IMR-90 (cell line): ENCODE measurements at regions not wholly inside any gene's neighbourhood (a gene's known extent, or its start where the extent isn't known, plus 50 kb on each side); places are given as distances from the start of the nearest gene placed in this dataset.
A peak's percentile ranks its signal among the peaks of the same experiment; 100 is the strongest.

ENCODE experiments used
- ATAC-seq: fragments of 200-7000 bp; cut with Tn5 transposase; 2 replicates; pipeline ENCODE4 v1.9.1; 2020; ENCODE audit warnings: low read depth, mild to moderate bottlenecking, moderate library complexity
- BruUV-seq: library from RNA; stranded (reverse); fragments of 400-500 nt; replicated peaks from 2 replicates; lab custom pipeline; 2021; lab: Mats Ljungman, UMichigan
- CTCF ChIA-PET: fragments of 300-600 bp; formaldehyde crosslinking; extraction: SDS; loops from one replicate; lab custom pipeline; 2021; ENCODE audit warnings: antibody characterized with exemption; lab: Yijun Ruan, JAX
- POLR2A ChIA-PET: fragments of 300-600 bp; sonication (Branson Sonifier 250); formaldehyde crosslinking; loops from one replicate; lab custom pipeline; 2022; ENCODE audit warnings: antibody characterized with exemption; ENCODE audit not compliant: unreplicated experiment; lab: Charles Lee
- DNase-seq: peaks from one replicate; pipeline ENCODE4 v3.0.0; 2013
- H2AFZ ChIP-seq: replicated peaks from 2 replicates; pipeline ENCODE3; 2013; ENCODE audit warnings: low read length, mild to moderate bottlenecking; ENCODE audit not compliant: poor library complexity
- H2AK5ac ChIP-seq: 2 replicates; pipeline ENCODE4 v1.6.1; 2013; ENCODE audit warnings: low read depth, low read length, inconsistent platforms
- H2AK9ac ChIP-seq: replicated peaks from 2 replicates; pipeline ENCODE3; 2013; ENCODE audit warnings: mild to moderate bottlenecking, low read depth, low read length, moderate library complexity; ENCODE audit not compliant: poor library complexity
- H2BK120ac ChIP-seq: 2 replicates; pipeline ENCODE4 v1.6.1; 2013; ENCODE audit warnings: low read depth, low read length, inconsistent platforms
- H2BK15ac ChIP-seq: 3 replicates; pipeline ENCODE4 v1.6.1; 2013; ENCODE audit warnings: low read depth, low read length, inconsistent platforms
- H2BK20ac ChIP-seq: 2 replicates; pipeline ENCODE4 v1.6.1; 2013; ENCODE audit warnings: low read depth, mild to moderate bottlenecking, inconsistent platforms, low read length, moderate library complexity
- H2BK5ac ChIP-seq: 2 replicates; pipeline ENCODE4 v1.6.1; 2013; ENCODE audit warnings: mild to moderate bottlenecking, low read depth, low read length, inconsistent platforms; ENCODE audit not compliant: poor library complexity, severe bottlenecking
- H3K14ac ChIP-seq: replicated peaks from 2 replicates; pipeline ENCODE4 v1.6.1; 2013; ENCODE audit warnings: low read depth, low read length, inconsistent platforms
- H3K18ac ChIP-seq: 2 replicates; pipeline ENCODE4 v1.6.1; 2013; ENCODE audit warnings: low read depth, low read length, control low read depth
- H3K23ac ChIP-seq: 2 replicates; pipeline ENCODE4 v1.6.1; 2013; ENCODE audit warnings: low read depth, low read length, inconsistent platforms
- H3K27ac ChIP-seq: 2 replicates; pipeline ENCODE4 v1.5.1; 2013; ENCODE audit warnings: mild to moderate bottlenecking, control low read depth, low read length; ENCODE audit not compliant: insufficient read depth
- H3K27me3 ChIP-seq: 2 replicates; pipeline ENCODE4 v1.6.1; 2013; ENCODE audit warnings: low read length; ENCODE audit not compliant: control insufficient read depth, insufficient read depth
- H3K36me3 ChIP-seq: 2 replicates; pipeline ENCODE4 v1.6.1; 2013; ENCODE audit warnings: low read length, mixed read lengths; ENCODE audit not compliant: control insufficient read depth, insufficient read depth
- H3K4ac ChIP-seq: 2 replicates; pipeline ENCODE4 v1.6.1; 2013; ENCODE audit warnings: low read depth, low read length, inconsistent platforms
- H3K4me1 ChIP-seq: 2 replicates; pipeline ENCODE4 v1.6.1; 2013; ENCODE audit warnings: low read length, mixed read lengths; ENCODE audit not compliant: control insufficient read depth, insufficient read depth
- H3K4me2 ChIP-seq: 2 replicates; pipeline ENCODE4 v1.6.1; 2013; ENCODE audit warnings: low read depth, mild to moderate bottlenecking, control low read depth, low read length, moderate library complexity
- H3K4me3 ChIP-seq: 2 replicates; pipeline ENCODE4 v1.5.1; 2013; ENCODE audit warnings: low read depth, mild to moderate bottlenecking, control low read depth, low read length, moderate library complexity; ENCODE audit not compliant: insufficient read depth
- H3K56ac ChIP-seq: 2 replicates; pipeline ENCODE4 v1.6.1; 2013; ENCODE audit warnings: low read length, inconsistent platforms; ENCODE audit not compliant: insufficient read depth; ENCODE audit errors: extremely low read depth
- H3K79me1 ChIP-seq, 2 experiments: 2 replicates each; pipeline ENCODE4 v1.6.1; 2013; ENCODE audit warnings: low read length in 2 of 2, inconsistent platforms in 1 of 2, low read depth in 1 of 2
- H3K9ac ChIP-seq: 2 replicates; pipeline ENCODE4 v1.6.1; 2013; ENCODE audit warnings: low read depth, low read length, control low read depth
- H3K9me1 ChIP-seq: 2 replicates; pipeline ENCODE4 v1.6.1; 2013; ENCODE audit warnings: low read length, inconsistent platforms; ENCODE audit not compliant: insufficient read depth
- H3K9me3 ChIP-seq: 2 replicates; pipeline ENCODE4 v1.6.1; 2013; ENCODE audit warnings: low read length; ENCODE audit not compliant: control insufficient read depth, insufficient read depth
- H4K20me1 ChIP-seq: 2 replicates; pipeline ENCODE4 v1.6.1; 2013; ENCODE audit warnings: low read length, inconsistent platforms; ENCODE audit not compliant: insufficient read depth
- H4K5ac ChIP-seq: 2 replicates; pipeline ENCODE4 v1.6.1; 2013; ENCODE audit warnings: mild to moderate bottlenecking, low read depth, low read length, control low read depth
- H4K8ac ChIP-seq, 2 experiments: 2 replicates each; pipeline ENCODE4 v1.6.1; 2013; ENCODE audit warnings: low read depth in 2 of 2, low read length in 2 of 2, control low read depth in 1 of 2, inconsistent platforms in 1 of 2
- H4K91ac ChIP-seq: 2 replicates; pipeline ENCODE4 v1.6.1; 2013; ENCODE audit warnings: low read depth, low read length, inconsistent platforms; ENCODE audit not compliant: insufficient read depth
- MAFK ChIP-seq: IDR thresholded peaks from 2 replicates; pipeline ENCODE4 v1.6.1; 2012; ENCODE audit warnings: low read depth, low read length, improper control_type of control experiment
- POLR2A ChIP-seq: IDR thresholded peaks from 2 replicates; pipeline ENCODE4 v1.6.1; 2012; ENCODE audit warnings: mild to moderate bottlenecking, low read depth, low read length
- WGBS, 2 experiments: methylation state at CpG; one replicate each; pipeline versions ENCODE4 v1.1.5 to v1.1.7; 2013; ENCODE audit warnings: missing lambda C conversion rate in 2 of 2; ENCODE audit not compliant: insufficient read length in 1 of 2; ENCODE audit errors: extremely low coverage in 2 of 2; 5-methylcytosine and 5-hydroxymethylcytosine counted together
- dilution Hi-C: fragments of 300-500 bp; cut with HindIII; formaldehyde crosslinking; loops from one replicate; pipeline ENCODE4 v1.14.3; 2018; ENCODE audit warnings: low sequenced_read_pairs; ENCODE audit not compliant: unreplicated experiment
- in situ Hi-C: fragments of 300-500 bp; cut with MboI; formaldehyde crosslinking; loops from 3 replicates; pipeline ENCODE4 v1.14.3; 2019; ENCODE audit warnings: low sequenced_read_pairs, inconsistent platforms, mixed read lengths
- intact Hi-C: fragments of 100-400 bp; cut with micrococcal nuclease; formaldehyde crosslinking; loops from 2 replicates; pipeline ENCODE4 v1.10.0; 2022

GRCh38 chr2:40886100-40886499 lies 434.2 kb upstream of the SLC8A1 start:
- dilution Hi-C loops (no loop called here), intact Hi-C loops (no loop called here), in situ Hi-C loops (no loop called here)
- Histone ChIP-seq H3K18ac (no peak overlapping the region), H3K27me3 (no peaks in the 10 kb centered on the region), H2AK5ac (no peak overlapping the region), H4K20me1 (no peaks in the 10 kb centered on the region), H3K56ac (no peak overlapping the region), H4K8ac (no peak overlapping the region), H3K9ac (no peak overlapping the region), H2AK9ac (no peak overlapping the region), H3K9me3 (no peaks in the 10 kb centered on the region), H3K27ac (no peak overlapping the region), H2AFZ (no peak overlapping the region), H3K36me3 (no peaks in the 10 kb centered on the region), H2BK120ac (no peak overlapping the region), H4K5ac (no peak overlapping the region), H2BK5ac (no peak overlapping the region), H3K79me1 (no peaks in the 10 kb centered on the region), H3K14ac (no peak overlapping the region), H3K4me1 (no peaks in the 10 kb centered on the region), H3K9me1 (no peaks in the 10 kb centered on the region), H3K4ac (no peak overlapping the region), H2BK20ac (no peak overlapping the region), H3K4me3 (no peak overlapping the region), H2BK15ac (no peak overlapping the region), H3K4me2 (no peak overlapping the region), H3K23ac (no peak overlapping the region), H4K91ac (no peak overlapping the region)
- ChIA-PET POLR2A (no interaction called here), CTCF (interaction anchor here (0.7 kb wide), 1 partner anchor 606 kb away, joined by 3 read pairs; no protein-coding TSS in a partner anchor)
- WGBS, 2 experiments, result no CpG with 5 or more reads among the region's 1 CpG
- no peak for ATAC-seq
- no TSS peak for BruUV-seq
- TF ChIP-seq POLR2A (no peak), MAFK (peak; percentile 84)
- DNase-seq, result no peak
